ENCODE measurements at regions not wholly inside any gene's neighbourhood (a gene's known extent, or its start where the extent isn't known, plus 50 kb on each side); places are given as distances from the start of the nearest gene placed in this dataset.

DNA sequence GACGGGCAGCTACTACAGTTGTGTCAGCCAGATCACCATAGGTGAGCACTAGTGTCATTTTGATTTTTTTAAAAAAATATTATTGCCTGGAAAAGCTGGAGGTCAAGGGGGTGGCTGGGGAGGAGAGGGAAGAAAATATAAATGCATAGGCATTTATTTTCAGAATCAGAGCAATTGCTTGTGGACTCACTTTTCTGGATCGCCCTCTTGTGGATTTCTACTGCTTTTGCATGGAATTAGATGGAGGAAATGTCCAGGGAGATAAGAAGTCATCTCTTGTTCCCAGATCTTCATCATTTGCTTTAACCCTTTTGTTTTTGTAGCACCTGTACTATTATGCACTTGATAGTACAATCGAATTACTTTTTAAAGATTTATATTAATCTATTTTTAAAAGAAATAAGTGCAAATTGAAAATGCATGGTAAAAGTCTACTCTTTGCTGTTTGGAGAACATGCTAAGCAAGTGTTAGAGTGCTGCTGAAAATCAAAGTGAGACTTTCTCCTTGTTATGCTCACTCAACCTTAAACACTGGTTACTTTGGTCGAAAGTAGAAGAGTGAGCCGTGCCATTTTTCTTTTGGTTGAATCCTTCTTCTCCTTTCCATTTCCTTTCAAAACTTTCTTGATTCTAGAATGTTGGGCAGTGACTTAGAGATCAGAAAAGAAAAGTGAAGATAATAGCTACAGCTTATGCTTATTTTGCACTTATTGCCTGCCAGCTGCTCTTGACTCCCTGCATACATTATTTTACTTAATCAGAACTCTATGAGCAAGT is 60.6 kb upstream of the ANO4 start:
- H3K27me3 ChIP-seq (ENCODE audit: control insufficient read depth in 1 of 2, insufficient read depth in 2 of 2, low read length in 2 of 2): no peaks in the 10 kb centered on the region
- no peak overlapping the region for H3K4me3 ChIP-seq (ENCODE audit: low read depth in 1 of 2, low read length in 2 of 2)
- 40 to 46% methylated on average over 5 of the region's 5 CpGs for WGBS, 2 donors
- H3K4me1 ChIP-seq (ENCODE audit: control insufficient read depth in 2 of 2, insufficient read depth in 2 of 2, low read length in 1 of 2): no peaks in the 10 kb centered on the region
- H3K36me3 ChIP-seq (ENCODE audit: control insufficient read depth in 2 of 2, insufficient read depth in 2 of 2, low read length in 1 of 2): peaks cover 0 to 2% of the 10 kb centered on the region in 2 donors
- H3K9me3 ChIP-seq (ENCODE audit: control insufficient read depth in 2 of 2, insufficient read depth in 1 of 2, low read depth in 1 of 2, low read length in 1 of 2): no peaks in the 10 kb centered on the region
- H3K27ac ChIP-seq (ENCODE audit: low read depth in 2 of 2, low read length in 1 of 2): no peak overlapping the region

DNA sequence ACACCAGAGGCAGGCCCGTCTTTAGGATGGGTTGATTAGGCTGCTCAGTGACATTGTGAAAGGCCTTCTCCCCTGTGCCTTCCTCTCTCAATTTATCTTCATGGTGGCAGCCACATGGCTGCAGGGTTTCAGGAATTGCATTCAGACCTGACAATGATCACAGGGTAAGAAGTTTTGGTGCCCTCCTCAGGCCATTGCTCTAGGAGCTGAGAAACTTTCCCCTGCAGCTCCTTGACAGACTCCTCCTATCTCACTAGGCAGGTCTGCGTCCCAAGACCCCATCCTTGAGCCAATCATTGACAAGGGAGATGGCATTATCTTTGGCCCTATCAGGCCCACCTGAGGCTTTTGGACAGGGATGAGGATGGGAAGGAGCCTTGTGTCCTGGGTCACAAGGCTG is 57.4 kb upstream of the ANO4 start:
- Histone ChIP-seq H3K9me3 (ENCODE audit: control insufficient read depth in 2 of 2, insufficient read depth in 1 of 2, low read depth in 1 of 2, low read length in 1 of 2) (no peaks in the 10 kb centered on the region), H3K27ac (ENCODE audit: low read depth in 2 of 2, low read length in 1 of 2) (no peak overlapping the region), H3K4me3 (ENCODE audit: low read depth in 1 of 2, low read length in 2 of 2) (no peak overlapping the region), H3K36me3 (ENCODE audit: control insufficient read depth in 2 of 2, insufficient read depth in 2 of 2, low read length in 1 of 2) (peaks cover 0 to 2% of the 10 kb centered on the region in 2 donors), H3K27me3 (ENCODE audit: control insufficient read depth in 1 of 2, insufficient read depth in 2 of 2, low read length in 2 of 2) (no peaks in the 10 kb centered on the region), H3K4me1 (ENCODE audit: control insufficient read depth in 2 of 2, insufficient read depth in 2 of 2, low read length in 1 of 2) (no peaks in the 10 kb centered on the region)
- 66 to 78% methylated on average over 2 of the region's 2 CpGs for WGBS, 2 donors

DNA sequence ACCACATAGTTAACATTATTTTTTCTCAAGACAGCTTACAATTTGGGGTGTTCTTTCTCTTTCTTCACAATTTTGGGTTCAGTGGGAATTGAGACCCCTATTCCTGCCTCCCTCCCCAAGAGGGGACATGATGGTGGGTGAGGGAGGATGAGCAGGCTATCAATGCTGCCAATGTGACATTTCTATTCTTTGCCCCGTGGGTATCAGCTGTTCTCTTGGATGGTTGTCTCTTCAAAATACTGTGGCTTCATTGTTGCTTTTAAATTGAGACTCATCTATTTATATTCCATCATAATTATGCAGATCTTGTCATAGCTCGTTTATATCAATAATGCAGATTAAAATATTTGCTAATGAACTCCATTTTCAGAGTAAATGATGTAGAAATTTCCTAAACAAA is 56.5 kb upstream of the ANO4 start:
- Histone ChIP-seq H3K4me1 (ENCODE audit: control insufficient read depth in 2 of 2, insufficient read depth in 2 of 2, low read length in 1 of 2) (no peaks in the 10 kb centered on the region), H3K27ac (ENCODE audit: low read depth in 2 of 2, low read length in 1 of 2) (no peak overlapping the region), H3K4me3 (ENCODE audit: low read depth in 1 of 2, low read length in 2 of 2) (no peak overlapping the region), H3K27me3 (ENCODE audit: control insufficient read depth in 1 of 2, insufficient read depth in 2 of 2, low read length in 2 of 2) (no peaks in the 10 kb centered on the region), H3K9me3 (ENCODE audit: control insufficient read depth in 2 of 2, insufficient read depth in 1 of 2, low read depth in 1 of 2, low read length in 1 of 2) (no peaks in the 10 kb centered on the region), H3K36me3 (ENCODE audit: control insufficient read depth in 2 of 2, insufficient read depth in 2 of 2, low read length in 1 of 2) (peaks cover 0 to 2% of the 10 kb centered on the region in 2 donors)
- WGBS, 2 donors: 51 to 62% methylated on average over 2 of the region's 2 CpGs

DNA sequence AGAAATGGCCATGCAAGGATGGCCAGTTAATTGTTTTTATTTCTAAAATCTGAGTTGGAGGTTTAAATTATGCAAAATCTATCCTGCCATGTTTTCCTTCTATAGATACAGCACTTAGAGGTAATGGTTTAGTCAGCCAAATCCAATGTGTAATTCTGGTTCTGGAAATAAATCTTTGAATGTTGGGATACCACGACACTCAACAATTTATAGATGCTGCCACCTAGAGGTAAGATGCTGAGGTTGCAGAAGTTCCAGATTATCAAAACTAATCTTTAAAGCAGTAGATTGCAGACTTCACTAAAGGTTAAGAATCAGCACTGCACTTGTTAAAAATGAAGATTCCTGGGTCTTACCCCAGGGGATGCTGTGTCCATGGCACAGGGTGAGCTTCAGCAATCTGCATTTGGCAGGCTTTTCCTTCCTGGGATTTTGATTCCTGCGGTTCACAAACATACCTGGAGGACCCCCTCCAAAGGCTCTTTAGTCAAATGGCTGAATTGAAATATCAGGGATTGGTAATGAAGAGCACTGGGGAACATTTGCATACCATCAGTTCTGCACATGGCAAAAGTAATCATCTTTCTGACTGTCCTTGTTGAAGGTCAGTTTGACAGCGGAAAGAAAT is 53.4 kb upstream of the ANO4 start:
- Histone ChIP-seq H3K27me3 (ENCODE audit: control insufficient read depth in 1 of 2, insufficient read depth in 2 of 2, low read length in 2 of 2) (no peaks in the 10 kb centered on the region), H3K4me1 (ENCODE audit: control insufficient read depth in 2 of 2, insufficient read depth in 2 of 2, low read length in 1 of 2) (no peaks in the 10 kb centered on the region), H3K36me3 (ENCODE audit: control insufficient read depth in 2 of 2, insufficient read depth in 2 of 2, low read length in 1 of 2) (peaks cover 0 to 2% of the 10 kb centered on the region in 2 donors), H3K4me3 (ENCODE audit: low read depth in 1 of 2, low read length in 2 of 2) (no peak overlapping the region), H3K9me3 (ENCODE audit: control insufficient read depth in 2 of 2, insufficient read depth in 1 of 2, low read depth in 1 of 2, low read length in 1 of 2) (no peaks in the 10 kb centered on the region), H3K27ac (ENCODE audit: low read depth in 2 of 2, low read length in 1 of 2) (no peak overlapping the region)
- WGBS, 2 donors: 51 to 55% methylated on average over 3 of the region's 3 CpGs

DNA sequence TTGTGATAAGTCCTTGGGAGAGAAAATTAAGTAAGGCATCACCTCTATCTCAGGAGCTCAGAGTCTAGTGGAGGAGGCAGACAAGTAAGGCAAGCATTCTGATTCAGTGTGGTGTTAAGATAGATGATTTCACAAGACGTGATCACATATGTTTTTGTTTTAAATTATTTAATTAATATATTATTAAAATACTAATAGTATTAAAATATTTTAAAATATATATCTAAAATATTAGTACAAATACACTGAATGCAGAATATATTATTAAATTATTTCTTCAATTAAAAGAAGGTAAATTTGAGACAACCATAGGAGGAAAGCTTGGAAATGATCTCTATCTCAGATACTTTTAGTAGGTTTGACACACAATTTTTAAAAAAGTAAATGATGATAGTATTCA is 51.5 kb upstream of the ANO4 start:
- Histone ChIP-seq H3K27ac (ENCODE audit: low read depth in 2 of 2, low read length in 1 of 2) (no peak overlapping the region), H3K4me1 (ENCODE audit: control insufficient read depth in 2 of 2, insufficient read depth in 2 of 2, low read length in 1 of 2) (no peaks in the 10 kb centered on the region), H3K4me3 (ENCODE audit: low read depth in 1 of 2, low read length in 2 of 2) (no peak overlapping the region), H3K27me3 (ENCODE audit: control insufficient read depth in 1 of 2, insufficient read depth in 2 of 2, low read length in 2 of 2) (no peaks in the 10 kb centered on the region), H3K9me3 (ENCODE audit: control insufficient read depth in 2 of 2, insufficient read depth in 1 of 2, low read depth in 1 of 2, low read length in 1 of 2) (no peaks in the 10 kb centered on the region), H3K36me3 (ENCODE audit: control insufficient read depth in 2 of 2, insufficient read depth in 2 of 2, low read length in 1 of 2) (no peaks in the 10 kb centered on the region)
- 67 to 78% methylated on average over 1 of the region's 1 CpG for WGBS, 2 donors

All from esophagus (tissue), 2 donors.